Smooth muscle cell (in vitro differentiated cells): ENCODE measurements at regions not wholly inside any gene's neighbourhood (a gene's known extent, or its start where the extent isn't known, plus 50 kb on each side); places are given as distances from the start of the nearest gene placed in this dataset.
"Not testable (repeated sequence)": the region's sequence is repeated elsewhere in the genome, so short reads cannot be mapped to it uniquely, and the experiment has no call there.

ENCODE experiments used
- DNase-seq: peaks from one replicate; lab custom pipeline; 2025; ENCODE audit not compliant: unreplicated experiment; lab: John Stamatoyannopoulos, UW
- H2AFZ ChIP-seq: fragments of 200-600 bp; sonication (generic); 2 replicates; pipeline ENCODE4 v1.6.0; 2016; ENCODE audit warnings: antibody characterized with exemption, low read depth, mild to moderate bottlenecking
- H3F3A ChIP-seq: fragments of 200-600 bp; sonication (generic); 2 replicates; pipeline ENCODE4 v1.6.0; 2017; ENCODE audit warnings: antibody characterized with exemption, low read depth
- H3K27ac ChIP-seq: fragments of 200-600 bp; sonication (generic); 2 replicates; pipeline ENCODE4 v1.5.1; 2016; ENCODE audit warnings: low read depth, mild to moderate bottlenecking
- H3K27me3 ChIP-seq: fragments of 200-600 bp; sonication (generic); 2 replicates; pipeline ENCODE4 v1.6.1; 2016; ENCODE audit warnings: low read depth, mild to moderate bottlenecking
- H3K36me3 ChIP-seq: fragments of 200-600 bp; sonication (generic); 2 replicates; pipeline ENCODE4 v1.5.1; 2016; ENCODE audit warnings: low read depth
- H3K4me1 ChIP-seq: fragments of 200-600 bp; sonication (generic); 2 replicates; pipeline ENCODE4 v1.5.1; 2016; ENCODE audit warnings: low read depth
- H3K4me2 ChIP-seq: fragments of 200-600 bp; sonication (generic); 2 replicates; pipeline ENCODE4 v1.6.0; 2016; ENCODE audit warnings: mild to moderate bottlenecking
- H3K4me3 ChIP-seq: fragments of 200-600 bp; sonication (generic); 2 replicates; pipeline ENCODE4 v1.5.1; 2016; ENCODE audit warnings: mild to moderate bottlenecking
- H3K79me2 ChIP-seq: fragments of 200-600 bp; sonication (generic); 2 replicates; pipeline ENCODE4 v1.6.0; 2016; ENCODE audit warnings: low read depth, mild to moderate bottlenecking
- H3K9ac ChIP-seq: fragments of 200-600 bp; sonication (generic); 2 replicates; pipeline ENCODE4 v1.6.0; 2016; ENCODE audit warnings: low read depth
- H3K9me3 ChIP-seq: fragments of 200-600 bp; sonication (generic); replicated peaks from 2 replicates; pipeline ENCODE4 v1.5.1; 2016; ENCODE audit warnings: low read depth
- H4K20me1 ChIP-seq: fragments of 200-600 bp; sonication (generic); 2 replicates; pipeline ENCODE4 v1.6.0; 2016; ENCODE audit warnings: low read depth
- WGBS: methylation state at CpG from one replicate; pipeline ENCODE4 v1.1.7; 2016; ENCODE audit warnings: low lambda C conversion rate; 5-methylcytosine and 5-hydroxymethylcytosine counted together
- TF ChIP-seq, protein P1 (sequence below): fragments of 200-600 bp; sonication (generic); IDR thresholded peaks from 2 replicates; pipeline ENCODE4 v1.5.1; 2017; ENCODE audit warnings: borderline replicate concordance, mild to moderate bottlenecking, antibody characterized with exemption; ENCODE audit not compliant: insufficient read depth, poor library complexity, severe bottlenecking

DNA sequence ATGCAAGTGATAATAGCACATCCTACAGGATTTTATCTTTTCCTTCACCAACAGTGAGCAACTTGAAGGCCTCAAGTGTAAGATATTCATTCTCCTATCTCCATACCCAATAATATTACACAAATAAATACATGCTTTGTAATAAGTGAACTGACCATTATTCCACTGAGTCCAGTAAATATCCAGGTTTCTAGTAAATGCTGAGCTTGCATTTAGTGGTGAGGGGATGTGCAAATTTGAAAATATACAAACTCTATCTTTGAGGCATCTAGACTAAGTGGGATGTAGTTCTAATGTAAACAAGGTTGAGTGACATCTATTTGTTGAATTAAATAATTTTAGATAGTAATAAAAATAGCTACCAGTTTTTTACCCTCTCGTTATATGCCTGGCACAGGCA, 587.6 kb upstream of the IL12A start:
- no peak overlapping the region for H3K4me3 ChIP-seq
- H4K20me1 ChIP-seq = no peaks in the 10 kb centered on the region
- no peaks in the 10 kb centered on the region for H3K79me2 ChIP-seq
- DNase-seq = no peak
- no peak overlapping the region for H3K27ac ChIP-seq
- H3K4me1 ChIP-seq = no peaks in the 10 kb centered on the region
- H3K27me3 ChIP-seq = no peaks in the 10 kb centered on the region
- 81% methylated on average over 1 of the region's 1 CpG for WGBS
- no peaks in the 10 kb centered on the region for H3F3A ChIP-seq
- TF ChIP-seq, protein P1, sequence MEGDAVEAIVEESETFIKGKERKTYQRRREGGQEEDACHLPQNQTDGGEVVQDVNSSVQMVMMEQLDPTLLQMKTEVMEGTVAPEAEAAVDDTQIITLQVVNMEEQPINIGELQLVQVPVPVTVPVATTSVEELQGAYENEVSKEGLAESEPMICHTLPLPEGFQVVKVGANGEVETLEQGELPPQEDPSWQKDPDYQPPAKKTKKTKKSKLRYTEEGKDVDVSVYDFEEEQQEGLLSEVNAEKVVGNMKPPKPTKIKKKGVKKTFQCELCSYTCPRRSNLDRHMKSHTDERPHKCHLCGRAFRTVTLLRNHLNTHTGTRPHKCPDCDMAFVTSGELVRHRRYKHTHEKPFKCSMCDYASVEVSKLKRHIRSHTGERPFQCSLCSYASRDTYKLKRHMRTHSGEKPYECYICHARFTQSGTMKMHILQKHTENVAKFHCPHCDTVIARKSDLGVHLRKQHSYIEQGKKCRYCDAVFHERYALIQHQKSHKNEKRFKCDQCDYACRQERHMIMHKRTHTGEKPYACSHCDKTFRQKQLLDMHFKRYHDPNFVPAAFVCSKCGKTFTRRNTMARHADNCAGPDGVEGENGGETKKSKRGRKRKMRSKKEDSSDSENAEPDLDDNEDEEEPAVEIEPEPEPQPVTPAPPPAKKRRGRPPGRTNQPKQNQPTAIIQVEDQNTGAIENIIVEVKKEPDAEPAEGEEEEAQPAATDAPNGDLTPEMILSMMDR = no peak
- H3K4me2 ChIP-seq = no peak overlapping the region
- H3K9ac ChIP-seq = no peak overlapping the region
- H3K9me3 ChIP-seq = no peaks in the 10 kb centered on the region
- no peaks in the 10 kb centered on the region for H3K36me3 ChIP-seq
- H2AFZ ChIP-seq = no peak overlapping the region

DNA sequence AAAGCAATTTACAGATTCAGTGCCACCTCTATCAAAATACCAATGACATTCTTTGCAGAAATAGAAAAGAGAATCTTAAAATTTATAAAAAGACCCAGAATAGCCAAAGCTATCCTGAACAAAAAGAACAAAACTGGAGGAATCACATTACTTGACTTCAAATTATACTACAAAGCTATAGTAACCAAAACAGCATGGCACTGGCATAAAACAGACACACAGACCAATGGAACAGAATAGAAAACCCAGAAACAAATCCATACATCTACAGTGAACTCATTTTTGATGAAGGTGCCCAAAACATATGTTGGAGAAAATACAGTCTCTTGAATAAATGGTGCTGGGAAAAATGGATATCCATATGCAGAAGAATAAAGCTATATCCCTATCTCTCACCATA, 578.9 kb upstream of the IL12A start:
- not testable (repeated sequence) for H3K9ac ChIP-seq, H3K9me3 ChIP-seq, H3K4me3 ChIP-seq, H3K4me1 ChIP-seq, H3K36me3 ChIP-seq, H2AFZ ChIP-seq, H3K4me2 ChIP-seq, H3K27ac ChIP-seq, H3K27me3 ChIP-seq, H4K20me1 ChIP-seq, H3F3A ChIP-seq, DNase-seq, H3K79me2 ChIP-seq

DNA sequence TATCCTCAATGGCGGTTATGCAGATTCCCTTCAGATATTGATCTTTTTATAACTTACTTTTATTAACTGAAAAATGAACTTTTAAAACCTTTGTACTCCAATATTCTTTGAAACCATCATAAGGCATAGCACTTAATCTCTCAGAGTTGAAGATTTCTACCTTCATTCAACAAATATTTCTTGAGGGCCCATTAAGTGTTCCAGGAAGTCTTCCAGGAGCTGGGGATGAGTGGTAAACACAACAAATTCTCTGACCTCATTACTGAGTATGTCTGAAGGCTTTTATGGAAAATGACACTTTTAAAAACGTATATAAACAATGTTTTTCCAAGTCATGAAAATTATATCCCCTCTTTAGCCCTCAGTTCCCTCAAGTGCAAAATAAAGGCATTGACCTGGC, 575.3 kb upstream of the IL12A start:
- H3K4me2 ChIP-seq = no peak overlapping the region
- no peaks in the 10 kb centered on the region for H3K27me3 ChIP-seq
- H3K4me3 ChIP-seq = no peak overlapping the region
- no peaks in the 10 kb centered on the region for H3K79me2 ChIP-seq
- H3K9me3 ChIP-seq = peaks cover 5% of the 10 kb centered on the region
- no peak overlapping the region for H2AFZ ChIP-seq
- 68% methylated on average over 2 of the region's 2 CpGs for WGBS
- H3K27ac ChIP-seq = no peak overlapping the region
- H4K20me1 ChIP-seq = no peaks in the 10 kb centered on the region
- TF ChIP-seq, protein P1 = no peak
- no peak for DNase-seq
- H3K9ac ChIP-seq = no peak overlapping the region
- no peaks in the 10 kb centered on the region for H3K36me3 ChIP-seq
- no peaks in the 10 kb centered on the region for H3F3A ChIP-seq
- H3K4me1 ChIP-seq = no peaks in the 10 kb centered on the region

DNA sequence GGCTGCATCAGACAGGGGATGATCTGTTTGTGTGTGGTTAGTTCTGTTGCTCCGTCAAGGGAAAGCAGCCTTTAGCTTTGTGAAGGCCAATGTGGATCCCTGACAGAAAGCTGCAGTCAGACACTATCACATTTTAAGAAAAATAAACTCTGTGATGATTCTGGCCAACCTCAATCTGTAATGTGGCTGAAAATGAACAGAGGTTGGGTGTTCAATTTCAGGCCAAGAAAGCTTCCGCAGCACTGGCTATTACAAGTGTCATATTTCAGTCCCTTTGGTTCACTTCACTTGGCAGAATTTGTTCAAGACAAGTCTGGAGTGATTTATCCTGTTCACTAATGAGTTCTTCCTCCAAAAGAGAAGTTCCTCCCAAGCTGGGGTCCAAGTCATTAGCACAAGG, 571.8 kb upstream of the IL12A start:
- Histone ChIP-seq H3K4me1 (no peaks in the 10 kb centered on the region), H4K20me1 (no peaks in the 10 kb centered on the region), H3K27me3 (no peaks in the 10 kb centered on the region), H3K79me2 (no peaks in the 10 kb centered on the region), H3K36me3 (no peaks in the 10 kb centered on the region), H3F3A (no peaks in the 10 kb centered on the region), H3K27ac (no peak overlapping the region), H3K9me3 (no peaks in the 10 kb centered on the region), H3K4me3 (no peak overlapping the region), H2AFZ (no peak overlapping the region), H3K4me2 (no peak overlapping the region), H3K9ac (no peak overlapping the region)
- 64% methylated on average over 2 of the region's 2 CpGs for WGBS
- no peak for DNase-seq
- TF ChIP-seq, protein P1 = no peak
